A549 (cell line): ENCODE measurements at regions not wholly inside any gene's neighbourhood (a gene's known extent, or its start where the extent isn't known, plus 50 kb on each side); places are given as distances from the start of the nearest gene placed in this dataset.

Source experiments
- ATAC-seq, 2 experiments: fragments of 200-7000 bp in 1 of 2; fragments of >200 bp in 1 of 2; cut with Nextera tagmentation in 1 of 2; cut with Tn5 transposase in 1 of 2; 3 replicates each; pipeline versions ENCODE4 v1.8.0 to v1.9.1; 2018 to 2020; ENCODE audit warnings: mild to moderate bottlenecking in 1 of 2, moderate library complexity in 1 of 2
- CTCF ChIA-PET: fragments of 300-600 bp; sonication (Branson Sonifier 250); formaldehyde crosslinking; extraction: SDS; loops from one replicate; lab custom pipeline; 2021; ENCODE audit warnings: antibody characterized with exemption, inconsistent platforms; lab: Yijun Ruan, JAX
- POLR2A ChIA-PET: fragments of 350-600 bp; formaldehyde crosslinking; extraction: SDS; loops from one replicate; lab custom pipeline; 2021; ENCODE audit warnings: antibody characterized with exemption, inconsistent platforms; lab: Yijun Ruan, JAX
- DNase-seq, 2 experiments: peaks; one replicate each; pipeline versions ENCODE4 v3.0.0 to v3.0.0-alpha.2; 2011 to 2016; ENCODE audit warnings: low read depth in 1 of 2, low spot score in 1 of 2
- FAIRE-seq: peaks from 2 replicates; lab custom pipeline; 2011; peaks lifted over from hg19 to GRCh38; lab: Jason Lieb, UNC
- H3K27ac ChIP-seq, 2 experiments: fragments of >200 bp; sonication (Bioruptor Twin); formaldehyde crosslinking; 3 replicates each; pipeline ENCODE4 v1.5.1; 2016 to 2017
- H3K4me1 ChIP-seq: fragments of >200 bp; sonication (Bioruptor Twin); formaldehyde crosslinking; 3 replicates; pipeline ENCODE4 v1.6.1; 2016
- H3K4me2 ChIP-seq: fragments of >200 bp; sonication (Bioruptor Twin); formaldehyde crosslinking; 3 replicates; pipeline ENCODE4 v1.6.1; 2016
- H3K4me3 ChIP-seq: fragments of >200 bp; sonication (Bioruptor Twin); formaldehyde crosslinking; 3 replicates; pipeline ENCODE4 v1.5.1; 2016
- H3K9me3 ChIP-seq: fragments of >200 bp; sonication (Bioruptor Twin); formaldehyde crosslinking; 3 replicates; pipeline ENCODE4 v1.6.1; 2016
- CBX2 ChIP-seq: fragments of 200-600 bp; sonication (generic); IDR thresholded peaks from 2 replicates; pipeline ENCODE4 v1.6.1; 2016; ENCODE audit warnings: low read depth, mild to moderate bottlenecking, borderline replicate concordance
- CEBPB ChIP-seq, 2 experiments: fragments of >200 bp in 1 of 2; sonication (Bioruptor Twin) in 1 of 2; formaldehyde crosslinking in 1 of 2; IDR thresholded peaks; 2 replicates each; pipeline ENCODE4 v1.6.1; 2012 to 2016
- CHD2 ChIP-seq: fragments of 150-350 bp; IDR thresholded peaks from 2 replicates; pipeline ENCODE4 v1.6.1; 2014; ENCODE audit warnings: low read length; ENCODE audit not compliant: partially characterized antibody
- CHD4 ChIP-seq: fragments of 200-600 bp; sonication (generic); IDR thresholded peaks from 2 replicates; pipeline ENCODE4 v1.6.1; 2016; ENCODE audit warnings: antibody characterized with exemption, mild to moderate bottlenecking, borderline replicate concordance
- E2F6 ChIP-seq: IDR thresholded peaks from 2 replicates; pipeline ENCODE4 v1.6.1; 2012; ENCODE audit warnings: low read depth, borderline replicate concordance
- FOSB ChIP-seq: fragments of 250-450 bp; sonication (Bioruptor Pico); IDR thresholded peaks from 2 replicates; pipeline ENCODE4 v1.5.0; 2020; ENCODE audit warnings: mild to moderate bottlenecking, moderate library complexity
- FOSL2 ChIP-seq, 2 experiments: fragments of 450-650 bp in 1 of 2; fragments of >200 bp in 1 of 2; sonication (Bioruptor Twin) in 1 of 2; formaldehyde crosslinking; IDR thresholded peaks; 2 replicates each; pipeline versions ENCODE4 v1.5.0 to v1.6.1; 2016 to 2020; ENCODE audit warnings: mild to moderate bottlenecking in 1 of 2, moderate library complexity in 1 of 2
- HOXB13 ChIP-seq: fragments of 250-450 bp; sonication (Bioruptor Pico); IDR thresholded peaks from 2 replicates; pipeline ENCODE4 v1.5.0; 2020; ENCODE audit warnings: low read depth, mild to moderate bottlenecking, moderate library complexity
- JUNB ChIP-seq: fragments of >200 bp; sonication (Bioruptor Twin); formaldehyde crosslinking; IDR thresholded peaks from 2 replicates; pipeline ENCODE4 v1.6.1; 2016
- MYC ChIP-seq: IDR thresholded peaks from 2 replicates; pipeline ENCODE4 v1.6.1; 2012; ENCODE audit warnings: mild to moderate bottlenecking, inconsistent platforms, low read length, improper control_type of control experiment, borderline replicate concordance
- PHF8 ChIP-seq: fragments of 200-600 bp; sonication (generic); IDR thresholded peaks from 2 replicates; pipeline ENCODE4 v1.6.1; 2016; ENCODE audit warnings: low read depth, mild to moderate bottlenecking, antibody characterized with exemption, moderate library complexity, borderline replicate concordance
- RAD21 ChIP-seq, 2 experiments: fragments of >200 bp in 1 of 2; sonication (Bioruptor Twin) in 1 of 2; formaldehyde crosslinking in 1 of 2; IDR thresholded peaks in 1 of 2; conservative IDR thresholded peaks in 1 of 2; 2 replicates in 1 of 2; 3 replicates in 1 of 2; pipeline ENCODE4 v1.6.1; 2012 to 2018; ENCODE audit warnings: inconsistent platforms in 1 of 2
- RCOR1 ChIP-seq: fragments of 150-350 bp; IDR thresholded peaks from 2 replicates; pipeline ENCODE4 v1.6.1; 2014; ENCODE audit warnings: antibody characterized with exemption, low read length, low read depth
- RFX5 ChIP-seq: fragments of 450-650 bp; IDR thresholded peaks from 2 replicates; pipeline ENCODE4 v1.7.1; 2014; ENCODE audit warnings: antibody characterized with exemption, mild to moderate bottlenecking, moderate library complexity
- SMC3 ChIP-seq: fragments of >200 bp; sonication (Bioruptor Twin); formaldehyde crosslinking; IDR thresholded peaks from 3 replicates; pipeline ENCODE4 v1.6.1; 2018; ENCODE audit warnings: inconsistent platforms
- SREBF2 ChIP-seq: fragments of 450-650 bp; IDR thresholded peaks from 2 replicates; pipeline ENCODE4 v1.6.1; 2014; ENCODE audit warnings: mild to moderate bottlenecking, moderate library complexity
- TFCP2L1 ChIP-seq: fragments of 250-450 bp; sonication (Bioruptor Pico); IDR thresholded peaks from 2 replicates; pipeline ENCODE4 v1.5.0; 2021; ENCODE audit warnings: mild to moderate bottlenecking
- ZC3H11A ChIP-seq: fragments of 450-650 bp; IDR thresholded peaks from 2 replicates; pipeline ENCODE4 v1.6.1; 2014; ENCODE audit warnings: antibody characterized with exemption, mild to moderate bottlenecking
- ZFP36 ChIP-seq: fragments of 450-650 bp; IDR thresholded peaks from 2 replicates; pipeline ENCODE4 v1.6.1; 2014; ENCODE audit warnings: borderline replicate concordance; ENCODE audit not compliant: partially characterized antibody
- ZNF302 ChIP-seq: fragments of 250-450 bp; sonication (Bioruptor Pico); IDR thresholded peaks from 2 replicates; pipeline ENCODE4 v1.9.0; 2021; ENCODE audit warnings: inconsistent platforms, mild to moderate bottlenecking, moderate library complexity
- ZSCAN20 ChIP-seq: fragments of 250-450 bp; sonication (Bioruptor Pico); IDR thresholded peaks from 2 replicates; pipeline ENCODE4 v1.8.0; 2022; ENCODE audit warnings: mild to moderate bottlenecking, moderate library complexity
- WGBS: methylation state at CpG from one replicate; pipeline ENCODE4 v1.1.6; 2017; ENCODE audit errors: missing lambda C conversion rate; 5-methylcytosine and 5-hydroxymethylcytosine counted together
- TF ChIP-seq, protein P1 (sequence below): fragments of >200 bp; sonication (Bioruptor Twin); formaldehyde crosslinking; IDR thresholded peaks from 3 replicates; pipeline ENCODE4 v1.5.1; 2016
- TF ChIP-seq, protein P2 (sequence below): IDR thresholded peaks from 2 replicates; pipeline ENCODE4 v1.6.1; 2012
- TF ChIP-seq, protein P3 (sequence below): fragments of >200 bp; sonication (Bioruptor Twin); formaldehyde crosslinking; IDR thresholded peaks from 2 replicates; pipeline ENCODE4 v1.6.1; 2016

GRCh38 chr4:66691101-66691500, 854.2 kb downstream of the CENPC start:
- Histone ChIP-seq H3K27ac (no peak overlapping the region), H3K4me1 (no peaks in the 10 kb centered on the region), H3K4me2 (no peak overlapping the region), H3K9me3 (no peaks in the 10 kb centered on the region), H3K4me3 (no peak overlapping the region)
- TF ChIP-seq ZC3H11A (no peak), E2F6 (no peak), SREBF2 (no peak), TFCP2L1 (CRISPR knock-in tag) (no peak)
- 51% methylated on average over 4 of the region's 4 CpGs for WGBS
- ATAC-seq = no peak
- POLR2A ChIA-PET = no interaction called here
- CTCF ChIA-PET = no interaction called here
- no peak for DNase-seq
- no peak for FAIRE-seq

- FAIRE-seq (no peak), DNase-seq (peak; percentile 1 to 54), ATAC-seq (peak; percentile 47 to 83; a peak in 3 of 6 replicates)
- TF ChIP-seq, protein P1, sequence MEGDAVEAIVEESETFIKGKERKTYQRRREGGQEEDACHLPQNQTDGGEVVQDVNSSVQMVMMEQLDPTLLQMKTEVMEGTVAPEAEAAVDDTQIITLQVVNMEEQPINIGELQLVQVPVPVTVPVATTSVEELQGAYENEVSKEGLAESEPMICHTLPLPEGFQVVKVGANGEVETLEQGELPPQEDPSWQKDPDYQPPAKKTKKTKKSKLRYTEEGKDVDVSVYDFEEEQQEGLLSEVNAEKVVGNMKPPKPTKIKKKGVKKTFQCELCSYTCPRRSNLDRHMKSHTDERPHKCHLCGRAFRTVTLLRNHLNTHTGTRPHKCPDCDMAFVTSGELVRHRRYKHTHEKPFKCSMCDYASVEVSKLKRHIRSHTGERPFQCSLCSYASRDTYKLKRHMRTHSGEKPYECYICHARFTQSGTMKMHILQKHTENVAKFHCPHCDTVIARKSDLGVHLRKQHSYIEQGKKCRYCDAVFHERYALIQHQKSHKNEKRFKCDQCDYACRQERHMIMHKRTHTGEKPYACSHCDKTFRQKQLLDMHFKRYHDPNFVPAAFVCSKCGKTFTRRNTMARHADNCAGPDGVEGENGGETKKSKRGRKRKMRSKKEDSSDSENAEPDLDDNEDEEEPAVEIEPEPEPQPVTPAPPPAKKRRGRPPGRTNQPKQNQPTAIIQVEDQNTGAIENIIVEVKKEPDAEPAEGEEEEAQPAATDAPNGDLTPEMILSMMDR = peak; percentile 50
- TF ChIP-seq RAD21 (conservative IDR thresholded peaks at IDR 0.05 in 1 of 2, IDR thresholded peaks at IDR 0.05 in 1 of 2) (peak; percentile 64 to 69), TFCP2L1 (CRISPR knock-in tag) (no peak), SMC3 (peak; percentile 69)
- no peaks in the 10 kb centered on the region for H3K4me1 ChIP-seq
- no peak overlapping the region for H3K4me3 ChIP-seq
- CTCF ChIA-PET = interaction anchor here (1.7 kb wide), 1 partner anchor 1021 kb away, joined by 4 read pairs; no protein-coding TSS in a partner anchor
- no peaks in the 10 kb centered on the region for H3K9me3 ChIP-seq
- WGBS = 2% methylated on average over 3 of the region's 3 CpGs
- POLR2A ChIA-PET = no interaction called here
- H3K4me2 ChIP-seq = no peak overlapping the region
- H3K27ac ChIP-seq = peak overlapping the region in 1 of 2 experiments; percentile 66; a peak in 1 of 6 replicates
Measured at GRCh38 chr4:66688674-66689073, 856.6 kb downstream of the CENPC start.

DNA sequence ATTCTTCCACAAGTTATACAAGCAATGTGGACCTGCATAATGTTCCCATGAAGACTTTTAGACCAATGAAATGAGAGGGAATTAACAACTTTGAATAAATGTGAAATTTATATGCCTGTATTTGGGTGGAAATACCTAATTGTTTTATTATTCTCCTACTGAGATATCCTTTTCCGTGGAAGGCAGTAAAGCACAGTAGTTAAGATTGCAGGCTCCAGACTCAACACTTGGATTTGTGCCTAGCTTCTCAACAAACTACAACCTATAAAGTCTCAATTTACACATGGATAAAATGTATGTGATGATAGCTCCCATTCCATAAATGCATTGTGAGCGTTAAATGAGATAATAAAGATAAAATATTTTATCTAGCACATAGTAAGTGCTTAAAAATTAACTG, 857.8 kb downstream of the CENPC start:
- Histone ChIP-seq H3K4me3 (no peak overlapping the region), H3K27ac (peak overlapping the region in 1 of 2 experiments; percentile 46; a peak in 1 of 6 replicates), H3K4me1 (no peaks in the 10 kb centered on the region), H3K9me3 (no peaks in the 10 kb centered on the region), H3K4me2 (no peak overlapping the region)
- FAIRE-seq (no peak), DNase-seq (no peak), ATAC-seq (no peak)
- TF ChIP-seq FOSL2 (IDR thresholded peaks at IDR 0.05) (no peak), FOSL2 (CRISPR knock-in tag; IDR thresholded peaks at IDR 0.05) (no peak), ZFP36 (no peak), ZNF302 (CRISPR knock-in tag) (no peak), RAD21 (conservative IDR thresholded peaks at IDR 0.05 in 1 of 2, IDR thresholded peaks at IDR 0.05 in 1 of 2) (no peak), RCOR1 (no peak), PHF8 (no peak), E2F6 (no peak), MYC (no peak), ZSCAN20 (CRISPR knock-in tag) (no peak), FOSB (CRISPR knock-in tag) (no peak), JUNB (no peak), CBX2 (no peak), CHD4 (no peak), CEBPB (IDR thresholded peaks at IDR 0.05) (no peak), RFX5 (no peak), HOXB13 (CRISPR knock-in tag) (no peak), CHD2 (no peak)
- TF ChIP-seq, protein P2, sequence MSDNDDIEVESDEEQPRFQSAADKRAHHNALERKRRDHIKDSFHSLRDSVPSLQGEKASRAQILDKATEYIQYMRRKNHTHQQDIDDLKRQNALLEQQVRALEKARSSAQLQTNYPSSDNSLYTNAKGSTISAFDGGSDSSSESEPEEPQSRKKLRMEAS = no peak
- TF ChIP-seq, protein P1 = no peak
- TF ChIP-seq, protein P3, sequence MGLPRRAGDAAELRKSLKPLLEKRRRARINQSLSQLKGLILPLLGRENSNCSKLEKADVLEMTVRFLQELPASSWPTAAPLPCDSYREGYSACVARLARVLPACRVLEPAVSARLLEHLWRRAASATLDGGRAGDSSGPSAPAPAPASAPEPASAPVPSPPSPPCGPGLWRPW = no peak
- 89% methylated on average over 2 of the region's 2 CpGs for whole genome bisulfite sequencing
- POLR2A ChIA-PET = no interaction called here
- CTCF ChIA-PET = interaction anchor here (1.7 kb wide), 1 partner anchor 1020 kb away, joined by 4 read pairs; no protein-coding TSS in a partner anchor
